ENCODE measurements at regions not wholly inside any gene's neighbourhood (a gene's known extent, or its start where the extent isn't known, plus 50 kb on each side); places are given as distances from the start of the nearest gene placed in this dataset.

DNA sequence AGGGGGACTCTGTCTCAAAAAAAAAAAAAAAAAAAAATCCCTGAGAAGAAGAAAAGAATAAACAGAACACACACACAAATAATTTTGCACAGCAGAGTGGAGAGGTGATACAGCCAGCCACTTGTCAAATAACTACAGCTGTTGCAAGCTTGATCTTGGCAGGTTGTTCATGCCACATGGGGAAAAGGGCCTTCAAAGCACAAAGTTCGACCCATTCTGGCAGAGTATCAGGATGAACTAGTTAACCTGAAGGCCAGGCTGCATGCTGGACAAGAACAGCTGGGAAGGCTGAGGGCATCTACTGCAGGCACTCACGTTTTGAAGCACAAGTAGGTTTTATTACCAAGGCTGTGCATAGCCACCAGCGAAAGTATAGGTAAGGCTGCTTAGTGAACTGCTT lies 104.1 kb downstream of the KCTD15 start:
- DNase-seq = no peak

- DNase-seq = no peak
Measured at GRCh38 chr19:33902395-33902794, 105.7 kb downstream of the KCTD15 start.

DNA sequence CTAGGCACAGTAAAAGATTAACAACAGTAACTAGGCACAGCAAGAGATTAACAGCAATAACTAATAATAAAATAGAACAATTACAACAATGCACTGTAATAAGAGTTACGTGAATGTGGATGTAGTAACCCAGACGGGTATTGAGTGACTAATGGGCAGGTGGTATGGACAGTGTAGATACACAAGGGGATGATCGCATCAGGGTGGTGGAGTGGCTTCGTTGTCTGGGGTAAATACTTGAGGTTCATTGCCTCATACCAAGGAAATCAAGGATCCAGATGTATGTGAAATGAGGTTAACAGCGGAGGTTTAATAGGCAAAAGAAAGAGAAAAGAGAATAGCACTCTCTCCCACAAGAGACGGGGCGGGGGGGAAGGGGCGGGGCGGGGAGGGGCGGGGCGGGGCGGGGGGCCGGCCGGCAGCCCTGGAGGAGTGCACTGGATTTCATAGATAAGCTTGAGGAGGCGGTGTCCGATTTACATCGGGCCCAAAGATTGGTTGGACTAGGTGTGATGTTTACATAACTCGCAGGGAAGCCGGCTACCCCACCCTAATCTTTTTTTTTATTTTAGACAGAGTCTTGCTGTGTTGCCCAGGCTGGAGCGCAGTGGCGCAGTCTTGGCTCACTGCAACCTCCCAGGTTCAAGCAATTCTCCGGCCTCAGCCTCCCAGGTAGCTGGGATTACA lies 106.3 kb downstream of the KCTD15 start:
- no peak for DNase-seq

- DNase-seq = no peak
Measured at GRCh38 chr19:33903489-33903850, 106.8 kb downstream of the KCTD15 start.

- no peak for DNase-seq
Measured at GRCh38 chr19:33904681-33905080, 108.0 kb downstream of the KCTD15 start.

DNA sequence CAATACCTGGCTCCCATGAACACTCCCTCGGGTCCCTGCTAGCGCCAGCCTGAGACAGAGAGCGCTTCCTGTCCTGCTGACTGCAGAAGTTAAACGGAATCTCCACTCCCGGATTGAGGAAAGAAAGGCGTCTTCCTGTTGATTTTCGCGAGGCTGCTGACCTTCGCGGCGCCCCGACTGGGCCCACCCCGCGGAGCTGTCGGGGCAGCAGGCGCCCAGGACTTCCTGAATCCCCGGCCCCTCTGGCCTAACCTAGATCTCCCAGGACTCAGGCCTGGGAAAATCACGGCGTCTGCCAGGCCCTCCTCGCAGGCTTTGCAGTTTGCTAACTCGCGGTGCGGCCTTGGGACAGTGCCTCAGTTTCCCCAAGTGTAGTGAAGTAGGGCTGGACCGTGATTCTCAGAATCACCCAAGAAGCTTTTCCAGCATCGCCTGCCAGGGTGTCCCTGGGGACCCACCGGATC lies 108.8 kb downstream of the KCTD15 start:
- no peak for DNase-seq

DNA sequence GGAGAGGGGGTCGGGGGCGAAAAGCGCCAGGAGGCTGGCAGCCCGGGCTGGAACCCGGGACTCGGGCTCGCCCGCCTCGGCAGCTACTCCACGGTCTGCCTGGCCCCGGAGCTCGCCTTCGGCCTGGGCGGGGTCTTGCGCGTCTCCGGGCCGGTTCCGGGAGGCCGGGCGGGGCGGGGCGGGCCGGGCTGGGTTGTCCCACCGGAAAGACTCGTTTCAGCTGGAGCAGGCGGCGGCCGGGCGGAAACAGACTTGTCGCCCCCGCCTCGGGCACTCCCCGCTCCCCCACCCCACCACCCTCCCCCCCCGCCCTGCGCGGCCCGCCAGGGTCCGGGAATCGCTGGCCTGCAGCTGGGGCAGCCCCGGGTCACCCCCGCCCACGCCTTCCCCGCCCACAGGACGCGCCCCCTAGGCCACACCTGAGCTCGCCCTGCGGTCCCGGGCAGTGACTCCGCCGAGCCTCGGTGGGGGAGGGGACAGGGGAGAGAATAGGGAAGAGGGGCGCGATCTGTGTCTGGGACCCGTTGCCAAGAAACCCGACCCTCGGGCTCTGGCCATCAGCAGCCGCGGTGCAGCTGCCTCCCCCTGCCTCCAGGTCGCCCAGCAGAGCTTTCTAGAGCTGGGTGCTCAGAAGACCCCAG lies 109.4 kb downstream of the KCTD15 start:
- no peak for DNase-seq

DNA sequence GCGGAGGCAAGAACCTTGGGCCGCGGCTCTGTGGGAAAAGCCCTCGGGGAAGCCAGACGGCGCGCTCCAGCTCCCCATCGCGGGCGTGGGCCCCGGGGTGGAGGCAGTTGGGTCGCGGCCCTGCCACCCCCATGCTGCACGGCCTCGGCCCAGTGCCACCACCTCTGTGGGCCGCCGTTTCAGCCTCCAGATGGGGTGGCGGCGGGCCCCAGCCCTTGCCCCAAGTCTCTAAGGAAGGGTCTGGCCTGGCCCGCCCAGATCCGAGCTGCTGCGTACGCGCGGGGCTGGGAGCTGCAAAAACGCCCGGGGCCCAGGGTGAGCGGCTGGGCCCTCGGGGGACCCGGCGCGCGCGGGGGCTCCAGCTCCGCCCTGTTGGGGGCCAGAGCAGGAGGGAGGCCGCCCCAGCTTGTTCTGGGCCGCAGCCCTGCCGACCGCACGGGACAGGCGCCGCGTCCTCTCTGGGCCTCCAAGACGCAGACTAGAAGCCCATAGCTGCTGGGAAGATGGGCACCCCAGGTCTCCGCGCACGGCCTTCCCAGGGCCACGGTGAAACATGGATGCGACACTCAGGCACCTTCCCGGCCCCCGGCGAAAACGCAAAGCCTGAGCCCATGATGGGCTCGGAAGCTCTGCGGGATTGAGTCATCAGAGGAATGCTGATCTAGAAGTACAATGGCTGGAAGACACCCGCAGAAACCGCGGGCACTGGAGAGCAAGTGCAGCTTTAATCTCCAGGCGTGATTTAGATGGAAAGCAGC lies 110.1 kb downstream of the KCTD15 start:
- DNase-seq = no peak

DNA sequence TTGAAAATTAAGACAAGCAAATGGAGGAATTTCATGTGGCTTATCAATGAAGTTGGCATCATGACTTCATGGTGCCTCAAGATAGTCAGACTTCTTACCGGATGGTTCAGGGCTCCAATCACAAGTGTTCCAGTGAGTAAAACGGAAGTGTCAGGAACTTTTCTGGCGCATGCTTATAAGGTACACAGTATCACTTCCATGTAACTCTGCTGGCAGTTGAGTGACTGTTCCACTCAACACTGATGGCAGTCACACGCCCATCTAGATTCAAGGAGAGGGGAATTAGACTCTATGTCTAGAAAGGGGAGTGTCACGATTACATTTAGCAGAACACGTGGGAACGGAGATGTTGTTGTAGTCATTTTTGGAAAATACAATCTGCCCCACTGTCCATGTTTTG lies 114.3 kb downstream of the KCTD15 start:
- no peak for DNase-seq

DNA sequence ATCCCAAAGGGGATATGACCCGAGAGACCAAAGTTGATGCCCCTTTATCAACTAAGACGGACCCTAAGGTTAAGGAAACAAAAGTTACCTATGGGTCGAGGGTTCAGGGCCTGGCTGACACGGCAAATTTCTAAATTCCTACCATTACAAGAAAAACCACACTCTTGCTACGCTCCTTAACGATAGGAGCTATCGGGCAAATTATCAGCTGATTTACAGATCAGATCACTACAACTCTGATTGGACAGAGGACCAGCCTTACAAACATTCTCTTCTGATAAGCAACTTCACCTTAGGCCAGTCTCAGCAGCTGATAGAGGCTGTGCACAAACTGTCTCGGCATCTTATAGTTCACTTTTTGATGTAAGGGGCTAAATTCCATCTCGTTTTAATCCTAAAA lies 117.9 kb downstream of the KCTD15 start:
- DNase-seq = no peak

- no peak for DNase-seq
Measured at GRCh38 chr19:33916792-33917191, 120.1 kb downstream of the KCTD15 start.

- DNase-seq = no peak
Measured at GRCh38 chr19:33919291-33919690, 122.6 kb downstream of the KCTD15 start.

DNA sequence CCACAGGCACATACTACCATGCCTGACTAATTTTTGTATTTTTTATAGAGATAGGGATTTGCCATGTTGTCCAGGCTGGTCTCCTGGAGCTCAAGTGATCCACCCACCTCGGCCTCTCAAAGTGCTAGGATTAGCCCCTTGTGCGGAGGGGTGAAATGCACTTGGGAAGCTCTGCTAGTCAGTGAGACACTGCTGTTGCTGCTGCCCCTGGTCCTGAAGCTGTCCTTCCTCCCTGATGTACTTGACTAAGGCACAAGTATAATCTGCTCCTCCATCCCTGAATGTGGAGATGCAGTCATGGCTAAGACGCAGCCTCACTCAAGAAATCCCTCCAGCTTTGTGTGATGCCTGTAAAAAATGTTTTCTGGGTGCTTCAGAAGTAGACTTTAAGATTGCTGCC lies 124.5 kb downstream of the KCTD15 start:
- no peak for DNase-seq

DNA sequence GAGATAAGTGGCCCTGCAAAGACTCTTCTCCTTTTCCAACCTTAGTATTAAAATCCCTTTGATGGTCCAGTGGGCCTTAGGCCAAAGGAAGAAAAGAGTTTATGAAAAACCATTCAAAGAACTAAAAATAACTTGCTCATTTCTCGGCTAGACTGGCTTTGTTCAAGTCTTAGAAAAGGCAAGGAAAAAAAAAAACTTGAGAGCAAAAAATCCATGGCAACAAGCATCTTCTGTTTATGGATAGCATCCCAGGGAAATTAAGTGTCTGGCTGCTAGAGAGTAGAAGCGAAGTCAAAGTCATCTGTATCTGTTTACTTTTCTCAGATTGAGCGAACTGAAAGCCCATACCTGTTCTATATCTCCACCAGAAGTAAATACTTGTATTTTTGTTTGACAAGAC lies 129.6 kb downstream of the KCTD15 start:
- DNase-seq = no peak

DNA sequence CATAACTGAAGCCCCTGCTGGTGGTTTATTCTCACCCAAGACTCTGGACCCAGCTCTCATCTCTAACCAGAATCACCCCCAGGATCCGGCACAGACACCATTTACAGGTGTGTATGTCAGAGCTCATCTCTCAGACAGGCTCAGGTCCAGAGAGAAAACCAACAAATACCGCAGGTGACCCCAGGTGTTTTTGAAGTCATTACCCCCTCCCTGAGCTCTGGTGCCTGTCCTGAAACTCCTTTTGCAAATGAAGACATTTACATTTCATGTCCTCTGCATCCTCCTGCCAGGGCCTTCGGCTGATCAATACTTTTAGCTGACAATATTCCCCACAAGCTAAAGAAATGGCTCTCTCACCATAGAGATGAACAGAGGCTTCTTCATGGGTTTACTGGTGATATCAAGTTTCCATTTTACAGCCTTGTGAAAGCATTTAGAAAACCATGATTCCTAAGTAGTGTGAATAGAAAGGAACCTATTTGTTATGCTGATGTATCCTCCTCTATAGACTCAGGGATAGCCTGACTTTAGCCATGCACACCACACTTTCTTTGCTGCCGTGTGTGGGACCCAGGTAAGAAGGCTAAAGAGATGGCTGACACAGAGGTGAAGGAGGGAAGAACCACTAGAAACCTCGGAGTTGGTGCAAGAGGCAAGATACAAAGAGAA lies 131.3 kb downstream of the KCTD15 start:
- no peak for DNase-seq

GRCh38 chr19:33928458-33928950 lies 131.8 kb downstream of the KCTD15 start:
- no peak for DNase-seq

GRCh38 chr19:33933931-33934330 lies 137.3 kb downstream of the KCTD15 start:
- no peak for DNase-seq

DNA sequence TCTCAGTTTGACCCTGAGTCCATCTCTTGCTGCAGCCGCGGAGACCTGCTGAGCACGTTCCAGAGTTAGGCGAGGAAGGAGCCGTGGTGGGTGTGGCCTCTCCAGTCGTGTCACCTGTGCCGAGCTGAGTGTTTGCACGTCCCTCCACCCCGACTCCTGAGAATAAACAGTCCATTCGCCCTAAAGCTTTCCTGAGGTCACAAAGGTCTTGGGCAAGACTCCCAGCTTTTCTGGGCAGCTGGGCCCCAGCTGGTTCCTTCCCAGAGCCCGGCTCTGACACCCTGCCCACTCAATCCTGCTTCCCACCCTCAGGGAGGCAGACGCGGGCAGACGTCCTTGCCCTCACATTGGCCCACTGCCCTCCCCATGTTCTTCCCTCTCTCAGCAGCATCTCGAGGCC lies 142.2 kb downstream of the KCTD15 start:
- DNase-seq = no peak

GRCh38 chr19:33941133-33941532 lies 144.5 kb downstream of the KCTD15 start:
- no peak for DNase-seq

- no peak for DNase-seq
Measured at GRCh38 chr19:33946535-33947264, 150.0 kb downstream of the KCTD15 start.

- peak; percentile 17 for DNase-seq
Measured at GRCh38 chr19:33947265-33947964, 150.7 kb downstream of the KCTD15 start.
